HG03135 (cell line): ENCODE measurements at regions not wholly inside any gene's neighbourhood (a gene's known extent, or its start where the extent isn't known, plus 50 kb on each side); places are given as distances from the start of the nearest gene placed in this dataset.
"Not testable (repeated sequence)": the region's sequence is repeated elsewhere in the genome, so short reads cannot be mapped to it uniquely, and the experiment has no call there.

Source experiments
- ATAC-seq: cut with Tn5 transposase; IDR thresholded peaks from one replicate; pipeline ENCODE4 v1.9.1; 2021; ENCODE audit warnings: mild to moderate bottlenecking, moderate library complexity; ENCODE audit not compliant: unreplicated experiment

GRCh38 chr12:33514893-33515292 is 75.3 kb upstream of the SYT10 start:
- ATAC-seq, result no peak

- no peak for ATAC-seq
These were observed 79.9 kb upstream of the SYT10 start for GRCh38 chr12:33519566-33519965.

- ATAC-seq, result not testable (repeated sequence)
These were observed 81.1 kb upstream of the SYT10 start for GRCh38 chr12:33520505-33521302.

GRCh38 chr12:33529031-33529430 is 89.4 kb upstream of the SYT10 start:
- no peak for ATAC-seq

GRCh38 chr12:33529810-33530209 is 90.2 kb upstream of the SYT10 start:
- ATAC-seq, result no peak

- no peak for ATAC-seq
These were observed 91.6 kb upstream of the SYT10 start for GRCh38 chr12:33531261-33531660.

- ATAC-seq, result no peak
These were observed 93.9 kb upstream of the SYT10 start for GRCh38 chr12:33533527-33533926.

- ATAC-seq, result no peak
These were observed 96.8 kb upstream of the SYT10 start for GRCh38 chr12:33536431-33536830.

- ATAC-seq, result no peak
These were observed 106.4 kb upstream of the SYT10 start for GRCh38 chr12:33546004-33546403.

- ATAC-seq, result no peak
These were observed 107.5 kb upstream of the SYT10 start for GRCh38 chr12:33547084-33547483.

GRCh38 chr12:33550214-33550613 is 110.6 kb upstream of the SYT10 start:
- ATAC-seq, result not testable (repeated sequence)

GRCh38 chr12:33551006-33551405 is 111.4 kb upstream of the SYT10 start:
- ATAC-seq, result no peak

- ATAC-seq, result no peak
These were observed 115.5 kb upstream of the SYT10 start for GRCh38 chr12:33555128-33555527.

GRCh38 chr12:33560653-33561208 is 121.1 kb upstream of the SYT10 start:
- ATAC-seq, result no peak

GRCh38 chr12:33562401-33562800 is 122.8 kb upstream of the SYT10 start:
- no peak for ATAC-seq

- ATAC-seq, result no peak
These were observed 126.8 kb upstream of the SYT10 start for GRCh38 chr12:33566403-33566802.

- no peak for ATAC-seq
These were observed 135.7 kb upstream of the SYT10 start for GRCh38 chr12:33575346-33575745.

- ATAC-seq, result no peak
These were observed 142.0 kb upstream of the SYT10 start for GRCh38 chr12:33581613-33582122.

GRCh38 chr12:33586576-33586975 is 147.0 kb upstream of the SYT10 start:
- ATAC-seq, result no peak

- no peak for ATAC-seq
These were observed 147.7 kb upstream of the SYT10 start for GRCh38 chr12:33587354-33587753.

GRCh38 chr12:33587784-33588712 is 148.4 kb upstream of the SYT10 start:
- ATAC-seq, result peak; percentile 94
